ENCODE measurements at regions not wholly inside any gene's neighbourhood (a gene's known extent, or its start where the extent isn't known, plus 50 kb on each side); places are given as distances from the start of the nearest gene placed in this dataset. TPM values are rescaled to one million over a fixed set of nuclear protein-coding genes. Genes with fewer than 3 reads are reported as not detected.

DNA sequence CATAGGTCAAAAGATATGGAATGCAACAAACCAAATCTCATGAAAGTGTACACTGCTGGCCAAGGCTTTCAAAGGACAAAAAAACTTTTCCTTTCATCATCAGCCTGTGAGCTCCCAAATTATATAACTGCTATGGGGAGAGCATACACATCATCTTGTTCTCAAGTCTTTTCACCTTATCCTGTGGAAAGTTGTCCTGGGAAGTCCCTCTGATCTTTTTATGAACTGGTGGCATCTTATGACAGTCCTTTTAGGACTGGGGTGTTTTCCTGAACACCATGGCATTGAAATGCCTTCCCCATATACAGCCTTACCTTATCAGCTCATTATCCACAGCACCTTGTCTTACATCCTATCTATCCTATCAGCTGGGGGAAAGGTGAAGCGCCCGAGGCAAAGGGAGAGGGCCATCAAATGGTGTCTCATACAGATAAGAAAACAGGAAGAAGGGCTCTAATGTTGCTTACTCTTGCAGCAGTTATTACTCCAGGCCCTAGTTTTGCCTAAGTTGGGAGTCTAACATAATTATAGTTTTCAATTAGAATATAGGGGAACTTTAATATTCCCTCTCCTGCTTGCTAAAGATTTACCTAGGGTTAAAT lies 61.5 kb upstream of the GOLIM4 start:
- H3K4me1 ChIP-seq (ENCODE audit: low read length), result no peaks in the 10 kb centered on the region
- no peak overlapping the region for H3K4me3 ChIP-seq (ENCODE audit: low read length)
- H3K27ac ChIP-seq (ENCODE audit: low read length), result no peak overlapping the region
- H3K9me3 ChIP-seq (ENCODE audit: low read length), result no peaks in the 10 kb centered on the region
- H3K4me2 ChIP-seq (ENCODE audit: low read depth, low read length, poor library complexity, severe bottlenecking), result no peak overlapping the region
- no peaks in the 10 kb centered on the region for H4K20me1 ChIP-seq (ENCODE audit: insufficient read depth, low read depth, low read length)
- no peaks in the 10 kb centered on the region for H3K79me2 ChIP-seq (ENCODE audit: low read length)
- no peak for DNase-seq
- no peaks in the 10 kb centered on the region for H3K27me3 ChIP-seq (ENCODE audit: low read length)
- no peaks in the 10 kb centered on the region for H3K9me2 ChIP-seq (replicated peaks; ENCODE audit: insufficient read depth, low read length)
- no peak overlapping the region for H2AFZ ChIP-seq (ENCODE audit: low read length)
- no peak overlapping the region for H3K9ac ChIP-seq (ENCODE audit: low read length)
- H3K36me3 ChIP-seq (ENCODE audit: insufficient read depth, low read length), result no peaks in the 10 kb centered on the region

DNA sequence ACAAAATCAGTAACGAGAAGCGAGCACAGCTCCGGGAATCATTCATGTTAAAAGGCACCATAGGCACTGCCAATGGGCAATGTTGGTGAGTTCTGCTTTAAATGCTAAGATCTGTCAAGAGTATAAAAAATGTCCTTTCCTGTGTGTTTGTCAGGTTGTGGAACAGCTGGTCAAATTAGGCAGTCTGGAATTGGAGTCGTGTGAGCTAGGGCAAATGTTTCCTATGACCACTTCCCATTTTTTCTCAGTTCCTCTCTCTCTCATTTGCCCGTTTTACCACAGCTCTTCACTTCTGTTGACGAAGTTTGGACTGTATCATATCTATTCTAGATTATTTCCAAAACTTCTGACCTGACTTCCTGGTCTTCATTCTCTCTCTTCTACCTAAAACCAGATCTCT lies 60.8 kb upstream of the GOLIM4 start:
- Histone ChIP-seq H3K9me3 (ENCODE audit: low read length) (no peaks in the 10 kb centered on the region), H3K27me3 (ENCODE audit: low read length) (no peaks in the 10 kb centered on the region), H3K9me2 (replicated peaks; ENCODE audit: insufficient read depth, low read length) (no peaks in the 10 kb centered on the region), H2AFZ (ENCODE audit: low read length) (no peak overlapping the region), H3K4me3 (ENCODE audit: low read length) (no peak overlapping the region), H3K9ac (ENCODE audit: low read length) (no peak overlapping the region), H3K79me2 (ENCODE audit: low read length) (no peaks in the 10 kb centered on the region), H3K36me3 (ENCODE audit: insufficient read depth, low read length) (no peaks in the 10 kb centered on the region), H3K4me1 (ENCODE audit: low read length) (no peaks in the 10 kb centered on the region), H4K20me1 (ENCODE audit: insufficient read depth, low read depth, low read length) (no peaks in the 10 kb centered on the region), H3K4me2 (ENCODE audit: low read depth, low read length, poor library complexity, severe bottlenecking) (no peak overlapping the region), H3K27ac (ENCODE audit: low read length) (no peak overlapping the region)
- DNase-seq, result no peak

DNA sequence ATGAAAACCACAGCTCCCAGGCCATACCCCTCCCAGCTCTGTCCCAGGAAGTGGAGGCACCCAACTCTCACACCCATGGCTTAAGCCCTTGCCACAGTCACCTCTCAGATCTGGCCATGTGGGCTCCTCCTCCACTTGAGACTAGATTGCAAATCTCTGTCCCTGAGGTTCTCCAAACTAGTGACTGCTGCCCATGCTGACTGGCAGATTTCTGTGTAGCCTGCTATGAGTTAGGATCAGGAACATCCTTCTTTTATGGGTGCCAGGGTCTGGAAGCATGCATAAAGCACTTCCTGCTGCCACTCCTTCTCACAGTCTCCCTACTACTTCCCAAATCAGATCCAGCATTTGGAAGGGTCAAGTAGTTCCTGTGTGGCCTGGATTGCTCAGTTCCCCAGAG lies 59.6 kb upstream of the GOLIM4 start:
- no peak overlapping the region for H3K4me3 ChIP-seq (ENCODE audit: low read length)
- H3K9me2 ChIP-seq (replicated peaks; ENCODE audit: insufficient read depth, low read length), result no peaks in the 10 kb centered on the region
- DNase-seq, result no peak
- H3K4me2 ChIP-seq (ENCODE audit: low read depth, low read length, poor library complexity, severe bottlenecking), result no peak overlapping the region
- H3K9ac ChIP-seq (ENCODE audit: low read length), result no peak overlapping the region
- H2AFZ ChIP-seq (ENCODE audit: low read length), result no peak overlapping the region
- no peaks in the 10 kb centered on the region for H3K36me3 ChIP-seq (ENCODE audit: insufficient read depth, low read length)
- H3K4me1 ChIP-seq (ENCODE audit: low read length), result no peaks in the 10 kb centered on the region
- no peak overlapping the region for H3K27ac ChIP-seq (ENCODE audit: low read length)
- H4K20me1 ChIP-seq (ENCODE audit: insufficient read depth, low read depth, low read length), result no peaks in the 10 kb centered on the region
- H3K27me3 ChIP-seq (ENCODE audit: low read length), result no peaks in the 10 kb centered on the region
- H3K79me2 ChIP-seq (ENCODE audit: low read length), result no peaks in the 10 kb centered on the region
- no peaks in the 10 kb centered on the region for H3K9me3 ChIP-seq (ENCODE audit: low read length)

DNA sequence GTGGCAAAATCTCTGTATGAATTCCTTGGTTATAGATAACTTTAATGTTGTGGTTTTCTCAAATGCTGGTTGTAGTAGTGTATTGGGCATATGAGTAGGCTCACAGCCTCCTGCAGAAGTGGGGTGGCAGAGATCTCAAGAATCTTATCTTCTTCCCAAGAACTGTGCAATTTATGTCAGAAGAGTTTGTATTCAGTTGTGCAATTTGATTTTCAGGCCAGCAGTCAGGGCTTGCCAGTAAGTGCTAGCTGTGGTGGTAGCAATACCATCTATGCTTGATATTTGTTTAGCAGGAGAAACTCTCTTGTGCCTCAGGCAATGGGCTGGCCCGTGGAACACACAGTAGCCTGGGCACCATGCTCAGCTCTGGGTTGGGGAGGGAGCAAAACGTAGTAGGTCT lies 58.4 kb upstream of the GOLIM4 start:
- no peak overlapping the region for H3K4me2 ChIP-seq (ENCODE audit: low read depth, low read length, poor library complexity, severe bottlenecking)
- no peaks in the 10 kb centered on the region for H3K9me3 ChIP-seq (ENCODE audit: low read length)
- no peaks in the 10 kb centered on the region for H3K27me3 ChIP-seq (ENCODE audit: low read length)
- no peaks in the 10 kb centered on the region for H4K20me1 ChIP-seq (ENCODE audit: insufficient read depth, low read depth, low read length)
- no peak overlapping the region for H3K9ac ChIP-seq (ENCODE audit: low read length)
- no peak overlapping the region for H2AFZ ChIP-seq (ENCODE audit: low read length)
- no peak overlapping the region for H3K27ac ChIP-seq (ENCODE audit: low read length)
- DNase-seq, result no peak
- H3K4me1 ChIP-seq (ENCODE audit: low read length), result no peaks in the 10 kb centered on the region
- no peaks in the 10 kb centered on the region for H3K79me2 ChIP-seq (ENCODE audit: low read length)
- no peaks in the 10 kb centered on the region for H3K36me3 ChIP-seq (ENCODE audit: insufficient read depth, low read length)
- no peaks in the 10 kb centered on the region for H3K9me2 ChIP-seq (replicated peaks; ENCODE audit: insufficient read depth, low read length)
- no peak overlapping the region for H3K4me3 ChIP-seq (ENCODE audit: low read length)

DNA sequence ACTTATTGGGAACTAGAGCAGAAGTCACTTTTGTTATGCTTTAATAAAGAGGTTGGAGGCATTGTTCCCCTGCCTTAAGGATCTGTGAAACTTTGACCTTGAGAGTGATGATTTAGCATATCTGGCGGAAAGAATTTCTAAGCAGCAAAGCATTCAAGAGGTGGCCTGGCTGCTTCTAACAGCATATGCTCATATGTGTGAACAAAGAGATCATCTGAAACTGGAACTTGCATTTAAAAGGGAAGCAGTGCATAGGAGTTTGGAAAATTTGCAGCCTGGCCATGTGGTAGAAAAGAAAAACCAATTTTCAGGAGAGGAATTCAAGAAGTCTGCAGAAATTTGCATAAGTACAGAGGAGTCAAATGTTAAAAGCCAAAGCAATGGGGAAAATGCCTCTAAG lies 56.4 kb upstream of the GOLIM4 start:
- no peak for DNase-seq
- Histone ChIP-seq H3K27me3 (ENCODE audit: low read length) (no peaks in the 10 kb centered on the region), H3K79me2 (ENCODE audit: low read length) (no peaks in the 10 kb centered on the region), H4K20me1 (ENCODE audit: insufficient read depth, low read depth, low read length) (no peaks in the 10 kb centered on the region), H3K36me3 (ENCODE audit: insufficient read depth, low read length) (no peaks in the 10 kb centered on the region), H3K4me2 (ENCODE audit: low read depth, low read length, poor library complexity, severe bottlenecking) (no peak overlapping the region), H3K4me1 (ENCODE audit: low read length) (no peaks in the 10 kb centered on the region), H3K27ac (ENCODE audit: low read length) (no peak overlapping the region), H2AFZ (ENCODE audit: low read length) (no peak overlapping the region), H3K9ac (ENCODE audit: low read length) (no peak overlapping the region), H3K4me3 (ENCODE audit: low read length) (no peak overlapping the region), H3K9me2 (replicated peaks; ENCODE audit: insufficient read depth, low read length) (no peaks in the 10 kb centered on the region), H3K9me3 (ENCODE audit: low read length) (no peaks in the 10 kb centered on the region)

Small RNAs in the stretch of these regions (small RNA-seq; reads per million reads assigned to genes)
- gene MIR551B (not detected), gene RNU2-20P (0.20 reads per million)
